Endothelial cell (in vitro differentiated cells): ENCODE measurements at regions not wholly inside any gene's neighbourhood (a gene's known extent, or its start where the extent isn't known, plus 50 kb on each side); places are given as distances from the start of the nearest gene placed in this dataset.

ENCODE experiments used
- DNase-seq: peaks from one replicate; pipeline ENCODE4 v3.0.0; 2021; ENCODE audit warnings: low spot score
- H3K27ac Mint-ChIP-seq: one replicate; pipeline ENCODE4 v1.8.0; 2021; ENCODE audit warnings: mixed read lengths, inconsistent platforms; ENCODE audit not compliant: unreplicated experiment
- H3K27me3 Mint-ChIP-seq: one replicate; pipeline ENCODE4 v1.8.0; 2021; ENCODE audit warnings: mild to moderate bottlenecking, moderate library complexity, mixed read lengths, inconsistent platforms; ENCODE audit not compliant: unreplicated experiment
- H3K36me3 Mint-ChIP-seq: one replicate; pipeline ENCODE4 v1.8.0; 2021; ENCODE audit warnings: mild to moderate bottlenecking, low read depth, mixed read lengths, inconsistent platforms; ENCODE audit not compliant: unreplicated experiment
- H3K4me1 Mint-ChIP-seq: one replicate; pipeline ENCODE4 v1.8.0; 2021; ENCODE audit warnings: mild to moderate bottlenecking, mixed read lengths, inconsistent platforms; ENCODE audit not compliant: unreplicated experiment
- H3K4me3 Mint-ChIP-seq: one replicate; pipeline ENCODE4 v1.8.0; 2021; ENCODE audit warnings: mild to moderate bottlenecking, mixed read lengths, inconsistent platforms; ENCODE audit not compliant: unreplicated experiment
- H3K9me3 Mint-ChIP-seq: one replicate; pipeline ENCODE4 v1.8.0; 2021; ENCODE audit warnings: mixed read lengths, inconsistent platforms; ENCODE audit not compliant: unreplicated experiment
- CTCF ChIP-seq: fragments of 200-600 bp; sonication (generic); IDR thresholded peaks from one replicate; pipeline ENCODE4 v1.5.0; 2021; ENCODE audit warnings: antibody characterized with exemption; ENCODE audit not compliant: unreplicated experiment

GRCh38 chr1:238360474-238360873 lies 469.8 kb upstream of the ZP4 start:
- TF ChIP-seq CTCF = no peak
- Mint-ChIP-seq H3K36me3 (no peaks in the 10 kb centered on the region), H3K9me3 (no peaks in the 10 kb centered on the region), H3K27me3 (no peaks in the 10 kb centered on the region), H3K4me1 (no peaks in the 10 kb centered on the region), H3K27ac (no peak overlapping the region), H3K4me3 (no peak overlapping the region)
- DNase-seq = no peak

- Mint-ChIP-seq H3K27me3 (peaks cover 2% of the 10 kb centered on the region), H3K4me1 (peaks cover 2% of the 10 kb centered on the region), H3K9me3 (no peaks in the 10 kb centered on the region), H3K27ac (no peak overlapping the region), H3K4me3 (no peak overlapping the region), H3K36me3 (no peaks in the 10 kb centered on the region)
- DNase-seq = no peak
- no peak for TF ChIP-seq CTCF
Observed at GRCh38 chr1:238350471-238350870, 459.7 kb upstream of the ZP4 start.

- H3K4me1 Mint-ChIP-seq = peaks cover 2% of the 10 kb centered on the region
- DNase-seq = no peak
- no peaks in the 10 kb centered on the region for H3K27me3 Mint-ChIP-seq
- no peak for TF ChIP-seq CTCF
- no peak overlapping the region for H3K4me3 Mint-ChIP-seq
- no peaks in the 10 kb centered on the region for H3K36me3 Mint-ChIP-seq
- no peak overlapping the region for H3K27ac Mint-ChIP-seq
- no peaks in the 10 kb centered on the region for H3K9me3 Mint-ChIP-seq
Observed at GRCh38 chr1:238346340-238346739, 455.6 kb upstream of the ZP4 start.

GRCh38 chr1:238345837-238346236 lies 455.1 kb upstream of the ZP4 start:
- Mint-ChIP-seq H3K4me1 (peaks cover 2% of the 10 kb centered on the region), H3K9me3 (no peaks in the 10 kb centered on the region), H3K36me3 (no peaks in the 10 kb centered on the region), H3K4me3 (no peak overlapping the region), H3K27ac (no peak overlapping the region), H3K27me3 (no peaks in the 10 kb centered on the region)
- DNase-seq = no peak
- no peak for TF ChIP-seq CTCF

- H3K4me1 Mint-ChIP-seq = peaks cover 2% of the 10 kb centered on the region
- no peak for DNase-seq
- no peaks in the 10 kb centered on the region for H3K9me3 Mint-ChIP-seq
- TF ChIP-seq CTCF = no peak
- H3K4me3 Mint-ChIP-seq = no peak overlapping the region
- H3K27me3 Mint-ChIP-seq = no peaks in the 10 kb centered on the region
- no peak overlapping the region for H3K27ac Mint-ChIP-seq
- H3K36me3 Mint-ChIP-seq = no peaks in the 10 kb centered on the region
Observed at GRCh38 chr1:238343852-238344251, 453.1 kb upstream of the ZP4 start.
